ENCODE measurements at regions not wholly inside any gene's neighbourhood (a gene's known extent, or its start where the extent isn't known, plus 50 kb on each side); places are given as distances from the start of the nearest gene placed in this dataset.

- no peak for DNase-seq
These were observed 111.0 kb downstream of the CHST1 start for GRCh38 chr11:45554230-45554967.

GRCh38 chr11:45553383-45553936 is 112.0 kb downstream of the CHST1 start:
- DNase-seq, result no peak

DNA sequence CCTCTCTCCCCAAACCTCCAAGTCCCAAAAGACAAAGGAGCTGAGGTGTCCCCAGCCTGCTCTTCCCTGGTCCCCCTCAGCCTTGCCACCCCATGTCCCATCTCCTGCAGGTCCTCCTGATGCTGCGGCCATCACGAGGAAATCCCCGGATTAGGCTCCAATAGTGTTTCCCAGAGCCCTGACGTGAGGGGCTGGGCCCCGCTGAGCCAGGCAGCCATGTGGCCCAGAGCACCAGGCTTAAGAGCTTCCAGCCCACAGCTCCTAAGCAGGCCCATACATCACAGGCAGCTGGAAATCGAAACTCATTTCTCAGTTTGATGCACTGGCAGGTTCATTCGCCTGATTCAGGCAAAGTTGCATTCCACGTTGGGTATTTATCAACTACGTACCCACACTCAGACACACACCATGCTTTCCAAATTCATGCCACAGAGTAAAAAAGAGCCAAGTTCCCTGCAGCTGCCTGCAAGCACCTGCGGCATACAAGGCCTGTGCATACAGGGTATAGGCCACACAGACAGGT is 114.2 kb downstream of the CHST1 start:
- no peak for DNase-seq

GRCh38 chr11:45549257-45549656 is 116.2 kb downstream of the CHST1 start:
- no peak for DNase-seq

DNA sequence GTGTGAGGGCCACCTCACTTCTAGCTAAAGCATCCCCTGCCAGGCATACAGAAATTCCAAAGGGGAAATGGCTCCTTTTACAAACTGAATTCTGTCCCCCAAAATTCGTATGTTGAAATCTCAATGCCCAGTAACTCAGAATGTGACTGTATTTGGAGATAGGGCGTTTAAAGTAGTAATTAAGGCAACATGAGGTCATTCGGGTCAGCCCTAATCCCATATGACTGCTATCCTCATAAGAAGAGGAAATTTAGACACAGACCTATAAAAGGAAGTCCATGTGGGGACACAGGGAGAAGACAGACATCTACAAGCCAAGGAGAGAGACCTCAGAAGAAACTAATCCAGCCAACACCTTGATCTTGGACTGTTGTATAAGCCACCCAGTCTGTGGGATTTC is 119.1 kb downstream of the CHST1 start:
- DNase-seq, result no peak

DNA sequence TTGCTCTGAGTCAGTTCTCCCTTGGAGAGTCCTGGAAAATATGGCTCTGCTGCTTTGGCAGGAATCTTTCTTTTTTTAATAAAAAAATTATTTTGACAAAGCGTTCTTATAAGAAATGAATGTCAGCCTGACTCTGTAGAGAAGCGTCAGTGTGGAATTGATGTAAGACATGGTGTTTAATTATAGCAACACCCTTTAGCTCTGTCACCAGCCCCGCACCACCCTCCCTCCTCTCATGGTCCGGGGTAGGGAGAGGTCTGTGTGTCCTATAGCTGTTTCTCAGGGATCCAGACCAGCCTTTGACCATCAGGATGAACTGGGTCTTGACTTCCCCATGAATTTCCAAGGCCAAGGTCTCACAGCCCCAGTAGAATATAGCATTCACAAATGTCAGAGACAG is 120.6 kb downstream of the CHST1 start:
- DNase-seq, result no peak

- DNase-seq, result no peak
These were observed 121.5 kb downstream of the CHST1 start for GRCh38 chr11:45543808-45544422.

DNA sequence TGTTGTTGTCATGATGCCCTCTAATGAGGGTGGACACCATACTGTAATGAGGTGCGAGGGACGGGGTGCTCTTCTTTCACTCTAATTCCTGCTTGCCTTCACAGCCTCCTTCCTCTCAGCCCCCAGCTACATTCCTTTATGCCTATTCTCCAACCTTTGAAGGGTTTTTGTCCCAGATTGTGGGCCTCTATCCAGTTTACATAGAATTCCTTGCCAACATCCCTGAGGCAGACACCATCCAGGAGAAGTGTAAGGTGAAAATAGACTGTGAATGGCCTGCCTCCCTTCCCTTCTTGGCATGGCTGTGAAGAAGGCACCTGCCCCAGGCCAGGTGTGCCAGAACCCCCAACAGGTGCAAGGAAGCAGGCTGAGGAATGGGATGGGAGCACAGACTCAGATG is 122.3 kb downstream of the CHST1 start:
- no peak for DNase-seq

- no peak for DNase-seq
These were observed 123.6 kb downstream of the CHST1 start for GRCh38 chr11:45541693-45542434.

DNA sequence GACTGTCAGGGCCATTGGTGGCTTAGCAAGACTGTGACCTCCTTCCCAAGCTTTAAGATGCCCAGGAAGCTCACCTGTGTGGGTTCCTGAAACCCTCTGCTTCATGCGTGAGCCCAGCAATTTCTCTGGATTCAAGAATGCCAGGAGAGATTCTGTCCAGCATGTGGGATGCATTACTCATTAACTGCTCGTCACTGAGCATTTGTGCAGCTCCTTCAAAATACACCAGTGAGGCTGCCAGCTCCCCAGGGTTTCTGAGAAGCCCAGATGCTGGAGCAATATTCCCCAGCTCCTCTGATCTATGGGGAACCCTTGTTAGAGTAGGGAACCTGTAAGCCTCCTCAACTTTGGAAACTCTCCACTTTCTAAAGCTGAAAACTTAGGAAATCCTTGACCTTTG is 126.5 kb downstream of the CHST1 start:
- DNase-seq, result no peak

- DNase-seq, result no peak
These were observed 127.1 kb downstream of the CHST1 start for GRCh38 chr11:45538363-45538762.

DNA sequence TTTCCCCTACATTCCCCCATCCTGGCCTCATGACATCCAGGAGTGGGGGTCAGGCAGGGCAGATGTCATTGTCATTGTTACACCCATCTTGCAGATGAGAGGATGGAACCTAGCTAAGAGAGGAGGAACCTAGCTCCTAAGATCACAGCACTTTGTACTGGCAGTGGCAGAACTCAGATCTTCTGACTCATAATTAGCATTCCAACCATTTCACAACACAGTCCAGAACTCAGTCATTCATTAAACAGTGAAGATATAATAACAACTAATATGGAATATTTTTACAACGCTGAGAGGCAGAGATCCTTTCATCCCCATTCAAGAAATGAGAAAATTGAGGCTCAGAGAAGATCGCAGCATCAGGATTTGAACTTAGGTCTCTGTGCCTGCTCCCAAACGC is 127.8 kb downstream of the CHST1 start:
- no peak for DNase-seq

DNA sequence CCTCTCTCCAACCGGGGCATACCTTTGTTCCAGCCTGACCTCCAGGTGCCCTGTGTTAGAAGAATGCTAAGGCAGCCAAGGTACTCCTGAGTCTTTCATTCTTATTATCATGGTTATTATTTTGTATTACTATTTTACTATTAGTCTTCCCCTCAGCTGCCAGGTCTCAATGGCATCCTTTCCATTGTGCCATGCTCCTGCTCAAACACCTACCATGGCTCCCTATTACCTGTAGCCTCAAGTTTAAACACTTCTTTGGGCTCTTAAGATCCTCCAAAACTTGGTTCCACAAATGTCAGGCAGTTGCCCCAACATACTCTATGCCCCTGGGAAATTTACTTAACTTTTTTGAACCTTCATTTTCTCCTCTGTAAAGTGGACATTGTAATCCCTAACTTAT is 130.4 kb downstream of the CHST1 start:
- DNase-seq, result no peak

GRCh38 chr11:45534132-45534531 is 131.3 kb downstream of the CHST1 start:
- no peak for DNase-seq

GRCh38 chr11:45532546-45532945 is 132.9 kb downstream of the CHST1 start:
- DNase-seq, result no peak

DNA sequence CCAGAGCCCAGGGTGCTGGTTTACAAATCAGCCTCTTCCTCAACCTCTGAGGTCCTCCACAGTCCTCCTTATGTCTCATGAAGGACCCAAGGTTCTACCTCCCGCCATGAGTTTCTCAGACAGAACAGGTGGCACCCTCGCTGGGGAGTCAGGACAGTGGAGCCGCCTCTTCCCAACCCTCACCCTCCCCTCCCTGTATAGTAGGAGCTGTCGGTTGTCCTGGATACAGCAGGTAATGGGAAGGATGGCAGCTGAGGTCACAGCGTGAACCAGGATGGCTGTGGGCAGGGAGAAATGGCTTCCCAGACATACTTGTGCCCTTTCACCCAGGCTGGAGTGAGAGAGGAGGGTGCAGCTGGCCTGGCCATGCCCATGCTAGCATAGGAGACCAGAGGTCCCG is 134.6 kb downstream of the CHST1 start:
- no peak for DNase-seq

GRCh38 chr11:45530111-45530510 is 135.3 kb downstream of the CHST1 start:
- no peak for DNase-seq

DNA sequence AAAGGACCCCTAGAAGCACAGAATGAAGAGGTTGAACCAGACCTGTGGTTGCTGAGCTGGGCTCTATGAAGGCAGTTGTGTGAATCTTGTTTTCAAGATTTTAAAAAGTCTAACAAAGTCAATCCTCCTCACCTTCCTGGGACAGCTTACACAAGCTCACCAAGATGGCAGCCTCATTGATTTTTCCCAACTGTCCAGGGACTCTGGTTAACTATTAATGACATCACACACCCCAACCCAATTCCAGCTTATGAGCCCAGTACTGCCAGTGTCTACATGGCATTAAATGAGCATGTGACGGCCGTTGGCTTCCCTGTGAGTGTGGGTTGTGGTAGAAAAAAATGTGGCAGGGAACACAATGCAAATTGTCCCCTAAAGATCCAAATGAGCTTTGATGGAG is 137.0 kb downstream of the CHST1 start:
- no peak for DNase-seq

GRCh38 chr11:45527898-45528297 is 137.5 kb downstream of the CHST1 start:
- no peak for DNase-seq

DNA sequence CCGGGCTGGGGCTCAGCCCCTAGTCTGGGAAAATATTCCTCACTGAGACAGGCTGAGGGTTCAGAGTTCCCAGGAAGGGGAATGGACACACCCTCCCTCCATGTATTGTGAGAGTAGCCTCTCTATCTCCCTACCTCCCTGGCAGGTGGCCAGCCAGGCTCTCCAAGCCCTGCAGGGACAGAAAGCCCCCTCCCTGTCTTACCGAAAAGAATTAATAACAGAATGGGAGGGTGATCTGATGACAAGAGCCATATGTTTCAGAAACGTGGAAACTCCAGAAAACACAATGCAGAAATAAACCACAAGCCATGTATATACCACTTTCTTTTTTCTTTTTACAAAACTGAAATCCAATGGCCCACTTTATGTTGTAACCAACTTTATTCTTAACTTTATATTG is 140.0 kb downstream of the CHST1 start:
- no peak for DNase-seq

GRCh38 chr11:45523760-45524159 is 141.7 kb downstream of the CHST1 start:
- DNase-seq, result no peak

GRCh38 chr11:45518833-45519535 is 146.4 kb downstream of the CHST1 start:
- DNase-seq, result no peak
